RWPE1 (cell line): ENCODE measurements at regions not wholly inside any gene's neighbourhood (a gene's known extent, or its start where the extent isn't known, plus 50 kb on each side); places are given as distances from the start of the nearest gene placed in this dataset.

Source experiments
- CTCF ChIA-PET: fragments of 350-600 bp; sonication (Branson Sonifier 250); formaldehyde crosslinking; extraction: SDS; loops from one replicate; lab custom pipeline; 2021; lab: Yijun Ruan, JAX
- POLR2A ChIA-PET: fragments of 400-600 bp; formaldehyde crosslinking; extraction: SDS; loops from one replicate; lab custom pipeline; 2020; ENCODE audit warnings: antibody characterized with exemption; ENCODE audit not compliant: low non-redundant PET; lab: Yijun Ruan, JAX
- DNase-seq: peaks from one replicate; pipeline ENCODE4 v3.0.0; 2012; ENCODE audit warnings: low spot score
- H3K27ac ChIP-seq: fragments of 450-650 bp; 2 replicates; pipeline ENCODE4 v1.5.1; 2017
- CTCF ChIP-seq: fragments of 450-650 bp; conservative IDR thresholded peaks from 2 replicates; pipeline ENCODE4 v1.5.1; 2017; ENCODE audit warnings: low read depth, mild to moderate bottlenecking

- POLR2A ChIA-PET: no interaction called here
- no peak overlapping the region for H3K27ac ChIP-seq
- DNase-seq: no peak
- no peak for TF ChIP-seq CTCF
- CTCF ChIA-PET: no interaction called here
Observed at GRCh38 chr18:51463483-51464136, 266.1 kb upstream of the MEX3C start.

GRCh38 chr18:51478908-51479307 lies 281.4 kb upstream of the MEX3C start:
- TF ChIP-seq CTCF: no peak
- ChIA-PET POLR2A (no interaction called here), CTCF (no interaction called here)
- no peak overlapping the region for H3K27ac ChIP-seq
- no peak for DNase-seq

GRCh38 chr18:51479736-51480135 lies 282.3 kb upstream of the MEX3C start:
- ChIA-PET POLR2A (no interaction called here), CTCF (no interaction called here)
- no peak for DNase-seq
- H3K27ac ChIP-seq: no peak overlapping the region
- no peak for TF ChIP-seq CTCF

- H3K27ac ChIP-seq: no peak overlapping the region
- TF ChIP-seq CTCF: no peak
- ChIA-PET CTCF (interaction anchor here (0.6 to 0.7 kb wide), 2 partner anchors 20 to 203 kb away, joined by 4 to 5 read pairs; no protein-coding TSS in a partner anchor), POLR2A (no interaction called here)
- no peak for DNase-seq
Observed at GRCh38 chr18:51480407-51481261, 283.2 kb upstream of the MEX3C start.

GRCh38 chr18:51486735-51487366 lies 289.4 kb upstream of the MEX3C start:
- TF ChIP-seq CTCF: no peak
- POLR2A ChIA-PET: no interaction called here
- no peak overlapping the region for H3K27ac ChIP-seq
- CTCF ChIA-PET: no interaction called here
- DNase-seq: no peak

- CTCF ChIA-PET: no interaction called here
- no peak overlapping the region for H3K27ac ChIP-seq
- POLR2A ChIA-PET: no interaction called here
- no peak for DNase-seq
- no peak for TF ChIP-seq CTCF
Observed at GRCh38 chr18:51490417-51490816, 292.9 kb upstream of the MEX3C start.
